Loucy (cell line): ENCODE measurements at regions not wholly inside any gene's neighbourhood (a gene's known extent, or its start where the extent isn't known, plus 50 kb on each side); places are given as distances from the start of the nearest gene placed in this dataset.

Experiments
- H2AFZ ChIP-seq: fragments of 200-600 bp; sonication (generic); 2 replicates; pipeline ENCODE4 v1.6.0; 2016; ENCODE audit warnings: antibody characterized with exemption, mild to moderate bottlenecking, low read length, moderate library complexity
- H3F3A ChIP-seq: fragments of 200-600 bp; 2 replicates; pipeline ENCODE4 v1.6.0; 2016; ENCODE audit warnings: antibody characterized with exemption, low read depth, mild to moderate bottlenecking
- H3K27me3 ChIP-seq: fragments of 200-600 bp; sonication (generic); 2 replicates; pipeline ENCODE4 v1.6.1; 2014; ENCODE audit warnings: low read length, mild to moderate bottlenecking; ENCODE audit not compliant: insufficient read depth, poor library complexity, severe bottlenecking
- H3K36me3 ChIP-seq: fragments of 200-600 bp; sonication (generic); 2 replicates; pipeline ENCODE4 v1.6.1; 2016; ENCODE audit warnings: low read length; ENCODE audit not compliant: insufficient read depth
- H3K4me1 ChIP-seq: fragments of 200-600 bp; sonication (generic); 2 replicates; pipeline ENCODE4 v1.5.1; 2014; ENCODE audit warnings: low read length, mild to moderate bottlenecking; ENCODE audit not compliant: insufficient read depth, poor library complexity, severe bottlenecking
- H3K4me2 ChIP-seq: fragments of 200-600 bp; sonication (generic); 2 replicates; pipeline ENCODE4 v1.6.0; 2014; ENCODE audit warnings: antibody characterized with exemption, low read length, low read depth, mild to moderate bottlenecking; ENCODE audit not compliant: poor library complexity, severe bottlenecking
- H3K4me3 ChIP-seq: fragments of 200-600 bp; sonication (generic); 2 replicates; pipeline ENCODE4 v1.5.1; 2014; ENCODE audit warnings: low read length, mild to moderate bottlenecking, mixed read lengths; ENCODE audit not compliant: poor library complexity, severe bottlenecking
- H3K79me2 ChIP-seq: fragments of 200-600 bp; sonication (generic); 2 replicates; pipeline ENCODE4 v1.6.1; 2014; ENCODE audit warnings: low read length; ENCODE audit not compliant: insufficient read depth
- H3K9ac ChIP-seq: fragments of 200-600 bp; sonication (generic); 2 replicates; pipeline ENCODE4 v1.6.0; 2014; ENCODE audit warnings: mild to moderate bottlenecking, low read depth, low read length, moderate library complexity; ENCODE audit not compliant: poor library complexity, severe bottlenecking
- H3K9me2 ChIP-seq: fragments of 200-600 bp; sonication (generic); replicated peaks from 2 replicates; pipeline ENCODE4 v1.6.1; 2016; ENCODE audit warnings: low read depth, low read length, mixed read lengths
- H3K9me3 ChIP-seq: fragments of 200-600 bp; sonication (generic); 2 replicates; pipeline ENCODE4 v1.6.1; 2014; ENCODE audit warnings: mild to moderate bottlenecking, antibody characterized with exemption, low read length, low read depth; ENCODE audit not compliant: insufficient read depth
- H4K20me1 ChIP-seq: fragments of 200-600 bp; sonication (generic); 2 replicates; pipeline ENCODE4 v1.6.0; 2014; ENCODE audit warnings: antibody characterized with exemption, low read length, mild to moderate bottlenecking; ENCODE audit not compliant: insufficient read depth, poor library complexity, severe bottlenecking
- CTCF ChIP-seq: fragments of 200-600 bp; sonication (generic); conservative IDR thresholded peaks from 2 replicates; pipeline ENCODE4 v1.5.1; 2014; ENCODE audit warnings: mild to moderate bottlenecking, antibody characterized with exemption, low read length
- EZH2phosphoT487 ChIP-seq: fragments of 200-600 bp; IDR thresholded peaks from 2 replicates; pipeline ENCODE4 v1.6.1; 2018; ENCODE audit warnings: antibody characterized with exemption, mild to moderate bottlenecking, moderate library complexity, borderline replicate concordance

DNA sequence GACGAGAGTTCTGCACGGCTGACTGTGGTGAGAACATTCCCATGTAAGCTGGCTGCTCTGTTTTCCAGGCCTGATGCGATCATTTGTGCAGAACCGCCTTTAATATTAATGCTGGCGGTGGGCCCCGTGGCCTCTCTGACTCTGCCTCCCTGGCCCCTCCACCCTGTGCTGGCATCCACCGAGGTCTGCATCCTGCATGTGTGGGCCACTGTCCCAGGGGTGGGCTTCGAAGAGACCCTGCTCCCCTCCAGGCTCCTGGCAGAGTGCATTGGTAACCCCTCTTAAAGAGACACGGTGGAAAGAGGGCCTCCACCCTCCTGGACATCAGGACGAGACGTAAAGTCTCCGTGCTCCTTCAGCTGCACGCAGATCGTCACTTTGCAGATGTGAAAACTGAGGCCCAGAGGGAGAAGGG is 67.3 kb upstream of the FAM20C start:
- Histone ChIP-seq H3K9me2 (no peaks in the 10 kb centered on the region), H3K4me1 (no peaks in the 10 kb centered on the region), H3K9ac (no peak overlapping the region), H3K79me2 (no peaks in the 10 kb centered on the region), H3K4me2 (no peak overlapping the region), H3K27me3 (no peaks in the 10 kb centered on the region), H3K4me3 (no peak overlapping the region), H4K20me1 (no peaks in the 10 kb centered on the region), H3K36me3 (no peaks in the 10 kb centered on the region), H3F3A (no peaks in the 10 kb centered on the region), H2AFZ (no peak overlapping the region), H3K9me3 (no peaks in the 10 kb centered on the region; the same call in 1 of the 2 replicates)
- TF ChIP-seq EZH2phosphoT487 (no peak), CTCF (no peak)

- Histone ChIP-seq H3F3A (no peaks in the 10 kb centered on the region), H3K36me3 (no peaks in the 10 kb centered on the region), H3K27me3 (no peaks in the 10 kb centered on the region), H3K4me1 (no peaks in the 10 kb centered on the region), H3K79me2 (no peaks in the 10 kb centered on the region), H3K4me2 (no peak overlapping the region), H3K9ac (no peak overlapping the region), H4K20me1 (no peaks in the 10 kb centered on the region), H3K4me3 (no peak overlapping the region), H2AFZ (no peak overlapping the region), H3K9me3 (no peaks in the 10 kb centered on the region; the same call in 1 of the 2 replicates), H3K9me2 (no peaks in the 10 kb centered on the region)
- TF ChIP-seq CTCF (no peak), EZH2phosphoT487 (no peak)
These were observed 66.7 kb upstream of the FAM20C start for GRCh38 chr7:125661-126060.

DNA sequence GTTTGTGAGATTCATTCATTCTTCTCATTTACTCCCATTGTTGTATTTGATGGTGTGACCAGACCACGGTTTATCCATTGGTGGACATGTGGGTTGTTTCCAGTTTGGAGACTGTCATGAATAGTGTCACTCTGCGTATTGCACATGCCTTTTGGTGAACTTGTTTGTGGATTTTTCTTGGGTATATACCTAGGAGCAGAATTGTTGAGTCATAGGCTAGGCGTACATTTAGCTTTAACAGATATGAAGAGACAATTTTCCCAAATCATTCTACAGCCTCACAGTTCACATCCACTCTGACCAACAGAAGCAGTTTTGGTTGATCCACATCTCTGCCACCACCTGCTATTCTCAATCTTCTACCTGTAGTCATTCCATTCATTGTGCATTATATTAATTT is 66.0 kb upstream of the FAM20C start:
- no peak overlapping the region for H3K4me2 ChIP-seq
- TF ChIP-seq EZH2phosphoT487 (no peak), CTCF (no peak)
- no peaks in the 10 kb centered on the region for H3K36me3 ChIP-seq
- H2AFZ ChIP-seq: no peak overlapping the region
- no peak overlapping the region for H3K4me3 ChIP-seq
- H3K9ac ChIP-seq: no peak overlapping the region
- no peaks in the 10 kb centered on the region; the same call in 1 of the 2 replicates for H3K9me3 ChIP-seq
- H4K20me1 ChIP-seq: no peaks in the 10 kb centered on the region
- no peaks in the 10 kb centered on the region for H3K27me3 ChIP-seq
- H3K79me2 ChIP-seq: no peaks in the 10 kb centered on the region
- no peaks in the 10 kb centered on the region for H3K9me2 ChIP-seq
- no peaks in the 10 kb centered on the region for H3K4me1 ChIP-seq
- no peaks in the 10 kb centered on the region for H3F3A ChIP-seq
